GM03348 (cell line): ENCODE measurements at regions not wholly inside any gene's neighbourhood (a gene's known extent, or its start where the extent isn't known, plus 50 kb on each side); places are given as distances from the start of the nearest gene placed in this dataset.
"Not testable (repeated sequence)": the region's sequence is repeated elsewhere in the genome, so short reads cannot be mapped to it uniquely, and the experiment has no call there.

Source experiments
- DNase-seq: peaks from one replicate; pipeline ENCODE4 v3.0.0; 2012; ENCODE audit warnings: low spot score

DNA sequence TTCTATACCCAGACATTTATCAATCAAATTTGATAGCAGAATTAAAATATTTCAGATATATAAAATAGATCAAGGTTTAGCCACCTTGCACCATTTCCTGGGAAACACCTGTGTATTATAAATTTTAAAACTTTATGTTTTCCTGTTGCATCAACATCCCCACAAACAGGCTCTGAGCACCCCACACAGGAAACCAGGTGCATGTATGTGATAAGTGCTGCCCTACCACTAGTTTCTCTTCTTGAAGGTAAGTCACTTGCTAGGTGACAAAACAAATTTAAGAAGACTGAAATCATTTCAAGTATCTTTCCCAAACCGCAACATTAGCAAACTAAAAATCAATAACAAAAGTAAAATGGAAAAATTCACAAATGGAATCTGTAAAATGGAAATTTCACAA, 496.1 kb upstream of the CCDC54 start:
- no peak for DNase-seq

DNA sequence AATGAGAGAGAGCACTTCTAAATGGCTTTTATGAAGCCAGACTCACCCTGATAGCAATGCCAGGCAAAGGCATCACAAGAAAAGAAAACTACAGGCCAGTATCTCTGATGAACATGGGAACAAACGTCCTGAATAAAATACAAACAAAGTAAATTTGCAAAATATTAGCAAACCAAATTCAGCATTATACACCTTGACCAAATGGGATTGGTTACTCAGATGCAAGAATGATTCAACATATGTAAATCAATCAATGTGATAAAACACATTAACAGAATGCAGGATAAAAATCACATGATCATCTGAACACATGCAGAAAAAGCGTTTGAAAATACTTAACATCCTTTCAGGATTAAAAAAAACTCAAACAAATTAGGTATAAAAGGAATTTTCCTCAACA, 494.9 kb upstream of the CCDC54 start:
- no peak for DNase-seq

DNA sequence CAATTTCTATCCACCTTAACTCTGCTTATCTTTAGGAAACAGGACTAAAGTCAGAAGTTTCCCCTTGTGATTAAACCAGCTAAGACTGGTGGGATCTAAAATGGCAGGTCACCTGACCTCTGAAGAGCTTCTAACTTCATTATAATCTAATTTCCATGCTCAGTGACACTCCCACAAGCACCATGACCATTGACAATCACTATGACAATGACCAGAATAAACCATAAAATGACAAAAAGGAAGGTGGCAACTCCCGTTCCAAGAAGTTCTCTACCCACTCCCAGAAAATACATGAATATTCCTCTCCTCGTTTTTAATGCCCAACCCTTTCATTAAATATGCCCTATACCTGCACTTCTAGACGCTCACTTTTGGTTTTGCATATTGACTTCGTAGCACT, 471.2 kb upstream of the CCDC54 start:
- DNase-seq: no peak

DNA sequence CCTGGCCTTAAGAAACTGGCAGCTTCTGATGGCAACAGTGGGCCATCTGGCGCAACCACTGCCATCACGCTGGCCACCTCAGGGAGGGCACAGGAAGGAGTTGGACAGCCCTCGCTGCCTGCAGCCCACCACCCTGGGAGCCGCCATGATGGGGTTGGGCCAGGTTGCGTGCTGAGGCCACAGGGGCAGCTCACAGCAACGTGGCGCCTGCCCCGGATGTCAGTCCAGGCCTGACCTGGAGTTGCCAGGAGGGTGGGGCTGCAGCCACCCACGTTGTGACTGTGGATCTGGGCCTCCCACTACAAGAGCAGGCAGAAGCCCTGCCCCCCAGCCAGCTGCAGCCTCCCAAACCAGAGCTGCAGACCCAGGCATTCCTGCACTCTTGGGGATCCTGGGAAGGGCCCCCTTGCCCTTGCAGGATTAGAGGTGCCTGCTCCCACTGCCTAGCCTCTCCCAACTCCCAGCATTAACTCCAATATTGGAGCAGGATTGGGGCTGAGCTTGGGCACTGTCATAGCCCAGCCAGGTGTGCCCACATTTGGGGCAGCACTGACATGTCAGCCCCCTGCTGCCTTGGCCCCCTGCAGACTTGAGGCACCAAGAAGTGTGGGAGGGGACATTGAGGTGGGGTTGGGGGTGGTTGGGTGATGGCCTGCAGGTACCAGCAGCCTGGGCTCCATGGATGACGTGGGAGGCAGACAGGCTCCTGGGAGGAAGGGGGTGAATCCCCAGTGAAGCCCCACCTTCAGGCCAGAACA, 468.9 kb upstream of the CCDC54 start:
- DNase-seq: no peak

DNA sequence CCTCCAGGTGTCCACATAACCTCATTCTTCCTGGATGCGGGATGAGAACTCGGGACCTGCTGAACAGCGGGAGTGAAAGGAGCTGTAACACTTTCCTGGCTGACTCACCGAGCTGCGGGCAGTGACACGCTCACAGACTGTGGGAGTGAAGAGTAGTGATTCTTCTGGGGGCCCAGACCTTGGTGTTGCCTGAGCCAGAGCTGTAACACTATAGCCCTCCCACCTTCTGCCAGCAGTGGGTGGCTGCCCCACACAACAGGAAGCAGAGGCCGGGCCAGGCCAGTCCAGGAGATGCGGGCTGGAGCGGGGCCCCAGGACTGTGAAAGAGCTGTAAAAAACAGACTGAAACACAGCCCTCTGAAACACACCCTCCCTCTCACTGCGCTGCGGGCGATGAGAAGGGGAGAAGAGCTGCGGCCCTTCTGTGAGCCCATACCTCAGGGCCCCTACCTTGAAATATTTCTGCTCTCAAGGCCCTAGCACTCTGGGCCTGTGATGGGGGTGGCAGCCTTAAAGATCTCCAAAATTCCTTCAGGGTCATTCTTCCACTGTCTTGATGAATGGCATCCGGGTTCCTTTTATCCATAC, 464.0 kb upstream of the CCDC54 start:
- DNase-seq: no peak

DNA sequence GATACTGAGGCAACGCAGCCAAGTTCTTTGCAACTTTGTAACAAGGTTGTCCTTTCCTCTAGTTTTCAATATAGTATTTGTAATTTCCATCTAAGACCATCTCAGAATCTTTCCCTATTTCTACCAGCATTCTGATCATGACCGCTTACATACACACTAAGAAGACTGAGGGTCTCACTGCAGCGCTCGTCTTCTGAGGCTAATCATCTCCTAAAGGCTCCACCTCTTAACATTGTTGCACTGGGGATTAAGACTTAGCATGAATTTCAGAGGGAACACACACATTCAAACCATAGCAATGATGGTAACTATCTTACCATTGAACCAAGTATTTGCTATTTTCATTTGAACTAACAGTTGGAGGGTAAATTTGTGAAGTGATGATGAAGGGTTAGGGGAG, 463.3 kb upstream of the CCDC54 start:
- DNase-seq: no peak

DNA sequence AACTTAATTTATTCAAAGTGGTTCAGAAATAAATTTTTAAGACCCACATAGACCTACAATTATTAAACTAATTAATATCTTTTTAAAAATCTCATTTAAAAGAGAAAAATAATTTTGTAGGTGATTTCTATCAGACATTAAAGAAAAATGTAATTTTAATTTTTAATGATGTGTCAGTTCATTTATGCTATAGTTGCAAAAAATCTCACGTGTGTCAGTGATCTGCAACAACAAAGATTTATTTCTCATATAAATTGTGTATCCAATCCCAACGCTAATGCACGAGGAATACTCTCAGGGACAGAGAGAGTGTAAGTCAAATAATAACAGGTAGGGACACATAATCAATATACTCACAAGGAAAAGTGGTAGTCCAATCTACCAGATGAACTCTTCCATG, 456.6 kb upstream of the CCDC54 start:
- no peak for DNase-seq

DNA sequence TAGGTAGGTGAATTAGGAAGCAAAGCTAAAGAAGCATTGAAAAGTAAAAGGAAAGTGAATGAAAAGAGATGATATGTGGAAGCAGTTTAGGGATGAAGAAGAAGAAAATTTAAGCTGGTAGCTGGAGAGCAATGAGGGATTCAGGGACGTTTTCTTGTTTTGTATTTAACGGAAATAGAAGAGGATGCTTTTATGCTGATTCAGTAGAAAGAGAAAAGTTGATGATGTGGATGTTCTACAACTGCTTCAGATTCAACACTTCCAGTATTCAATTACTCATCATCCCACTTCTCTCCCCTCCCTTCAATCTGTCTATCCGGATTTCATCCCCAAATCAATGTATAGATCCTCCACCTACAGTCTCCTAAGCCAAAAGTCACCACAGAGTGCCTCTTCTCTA, 448.2 kb upstream of the CCDC54 start:
- no peak for DNase-seq

DNA sequence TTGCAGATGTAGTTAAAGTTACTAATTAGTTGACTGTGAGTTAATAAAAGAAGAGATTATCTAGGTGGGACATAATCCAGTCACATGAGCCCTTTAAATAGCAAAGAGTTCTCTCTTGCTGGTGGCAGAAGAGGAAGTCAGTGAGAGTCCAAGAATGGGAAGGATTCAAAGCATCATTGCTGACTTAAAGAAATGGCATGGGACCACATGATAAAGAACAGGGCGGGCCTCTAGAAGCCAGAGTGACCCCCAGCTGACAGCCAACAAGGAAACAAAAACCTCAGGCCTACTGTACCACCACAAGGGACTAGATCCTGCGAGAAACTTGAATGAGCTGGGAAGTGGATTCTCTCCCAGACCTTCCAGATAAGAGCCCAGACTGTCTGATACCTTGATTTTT, 447.2 kb upstream of the CCDC54 start:
- DNase-seq: no peak

DNA sequence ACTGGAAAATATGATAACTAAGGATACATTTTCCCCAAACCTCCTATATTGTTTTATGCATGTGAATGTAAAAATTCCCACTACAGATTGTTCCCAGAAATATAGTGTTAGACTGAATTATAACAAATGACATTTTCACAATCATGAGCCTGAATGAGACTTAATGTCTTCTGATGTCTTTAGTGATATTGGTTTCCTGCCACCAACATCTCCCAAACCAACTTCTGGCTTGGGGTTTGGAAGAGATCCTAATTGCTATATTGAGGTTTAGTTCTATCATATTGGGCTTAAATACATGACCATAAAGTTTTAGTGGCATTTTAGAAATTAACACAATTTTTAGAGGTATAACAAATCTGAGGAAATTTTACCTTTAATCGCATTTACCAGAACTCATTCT, 445.3 kb upstream of the CCDC54 start:
- no peak for DNase-seq

DNA sequence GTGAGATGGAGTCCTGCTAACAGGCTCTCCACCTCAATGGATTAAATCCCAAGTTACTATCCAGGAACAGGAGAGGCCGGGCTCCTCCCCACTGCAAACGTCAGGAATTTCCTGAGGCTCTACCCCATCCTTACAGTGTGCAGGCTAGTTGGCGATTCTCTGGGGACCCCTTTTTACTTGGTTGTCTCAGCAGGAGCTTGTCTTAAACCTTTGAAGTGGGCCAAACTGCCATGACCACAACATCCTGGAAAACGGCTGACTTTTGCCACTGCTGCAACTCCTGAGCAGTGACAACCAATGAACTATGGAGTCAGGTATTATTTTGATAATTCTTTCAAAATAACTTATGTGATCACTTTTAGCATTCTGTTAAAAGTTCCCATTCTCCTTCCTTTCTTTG, 440.9 kb upstream of the CCDC54 start:
- DNase-seq: no peak

DNA sequence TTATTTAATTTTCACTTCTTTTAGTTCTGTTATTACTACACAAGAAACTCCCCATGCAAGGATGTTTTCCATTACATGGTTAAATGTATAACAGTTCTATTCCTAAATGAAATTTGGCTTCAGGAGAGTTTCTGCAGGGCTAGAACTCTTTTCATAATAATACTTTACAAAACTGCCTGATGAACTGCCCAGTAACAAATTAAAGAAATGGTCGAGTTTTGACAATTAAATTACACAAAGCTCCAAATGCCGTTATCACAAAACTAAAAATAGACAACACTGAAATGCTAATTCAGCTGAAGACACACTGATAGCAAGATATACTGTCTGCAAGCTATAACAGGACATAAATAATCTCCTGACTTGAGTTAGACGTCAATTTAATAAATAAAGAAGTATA, 435.2 kb upstream of the CCDC54 start:
- DNase-seq: no peak

DNA sequence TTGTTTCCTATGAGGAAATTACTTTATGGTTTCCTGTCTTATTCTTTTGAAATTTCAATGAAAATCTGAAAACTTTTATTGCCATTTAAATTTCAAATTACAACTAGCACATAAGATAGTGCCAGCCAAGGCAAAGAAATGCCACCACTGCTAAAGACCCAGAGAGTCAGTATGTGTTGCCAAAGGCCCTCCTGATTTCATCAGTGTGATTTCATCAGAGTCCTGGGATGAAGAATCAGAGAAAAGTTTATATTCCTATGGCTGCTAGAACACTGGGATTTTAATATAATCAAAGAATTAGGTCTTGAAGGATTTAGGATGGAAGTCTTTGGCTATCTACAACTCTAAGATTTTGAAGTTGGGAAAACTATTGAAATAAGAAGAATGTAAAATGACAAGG, 434.2 kb upstream of the CCDC54 start:
- peak; percentile 4 for DNase-seq

DNA sequence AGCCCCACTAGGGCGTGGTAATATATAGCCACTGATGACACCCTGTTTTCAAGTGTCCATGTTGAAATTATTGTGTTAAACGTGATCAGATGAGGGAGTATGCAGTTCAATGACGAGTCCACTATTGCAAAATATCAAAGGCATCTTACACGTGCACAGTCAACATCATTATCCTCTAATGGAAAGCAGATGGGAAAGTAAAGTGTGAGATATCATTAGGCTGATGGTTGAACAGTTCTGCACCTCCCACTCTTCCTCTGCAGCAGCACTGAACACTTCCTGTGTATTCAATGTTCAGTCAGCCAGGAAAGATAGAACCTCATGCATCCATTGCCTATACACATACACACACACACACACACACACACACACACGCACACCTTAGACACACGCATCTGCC, 431.8 kb upstream of the CCDC54 start:
- peak; percentile 37 for DNase-seq

DNA sequence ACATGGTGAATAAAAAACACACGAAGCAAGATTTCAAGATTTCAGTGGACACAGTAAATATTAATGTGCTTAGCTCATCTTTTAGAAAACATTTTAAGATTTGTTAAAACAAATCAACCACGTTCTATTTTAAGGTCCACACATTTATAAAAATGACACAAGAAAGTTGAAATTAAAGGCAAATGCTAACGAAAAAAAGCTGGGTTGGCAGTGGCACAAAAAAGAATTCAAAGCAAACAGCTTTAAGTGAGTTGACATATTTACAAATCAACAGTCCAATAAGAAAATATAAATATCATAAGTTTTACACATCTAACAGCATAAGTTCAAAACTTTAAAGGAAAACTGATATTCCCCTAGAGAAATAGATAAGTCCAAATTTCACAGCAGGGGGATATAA, 430.4 kb upstream of the CCDC54 start:
- DNase-seq: no peak

DNA sequence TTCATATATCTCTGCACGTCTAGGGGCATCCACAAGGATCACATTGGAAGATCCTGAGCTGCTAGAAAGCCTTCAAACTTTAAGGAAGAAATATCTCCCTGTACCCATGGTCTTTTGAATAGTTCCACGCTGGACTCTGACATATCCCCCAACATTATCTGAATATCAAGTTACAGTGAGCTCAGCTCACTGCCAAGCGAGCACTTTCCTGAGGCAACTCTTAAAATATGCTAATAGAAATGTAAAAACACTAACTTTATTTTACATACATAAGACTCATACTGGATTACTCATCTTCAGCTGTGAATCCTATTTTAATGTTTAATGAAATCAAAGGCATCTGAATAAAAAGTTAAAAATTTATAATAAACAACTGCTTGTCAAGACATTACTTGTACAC, 420.2 kb upstream of the CCDC54 start:
- no peak for DNase-seq

DNA sequence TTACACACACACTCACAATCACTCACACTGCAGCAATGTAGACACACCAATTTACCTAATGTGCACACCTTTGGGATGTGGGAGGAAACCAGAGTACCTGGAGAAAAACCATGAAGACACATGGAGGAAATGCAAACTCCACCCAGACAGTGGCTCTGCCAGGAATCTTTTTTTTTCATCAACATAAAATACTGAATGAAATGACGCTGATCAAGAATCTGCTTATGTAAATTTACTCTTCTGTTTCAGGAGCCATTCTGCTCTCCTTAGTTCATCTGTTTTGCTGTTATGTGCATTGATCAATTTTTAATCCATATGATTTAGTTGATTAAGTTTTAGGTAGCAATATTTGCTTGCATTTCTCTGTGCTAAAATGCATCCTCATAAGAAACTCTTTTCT, 414.2 kb upstream of the CCDC54 start:
- DNase-seq: no peak

DNA sequence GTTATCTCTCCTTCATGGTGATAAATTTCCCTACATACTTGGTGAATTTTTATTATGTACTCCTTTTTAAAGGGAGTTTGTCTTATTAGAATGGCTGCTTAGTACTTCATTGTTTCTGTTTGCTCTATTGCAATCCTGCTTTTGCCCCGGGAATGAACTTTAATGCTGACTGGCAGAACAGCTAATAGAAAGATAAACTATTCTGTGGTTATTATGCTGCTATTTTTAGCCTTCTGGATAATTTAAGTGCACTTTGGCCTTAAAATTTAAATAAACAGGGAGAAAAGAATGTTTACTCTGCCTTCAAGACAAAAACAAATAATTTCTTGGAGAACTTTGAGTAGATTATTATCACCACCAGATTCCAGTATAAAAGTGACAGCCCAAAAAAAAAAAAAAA, 413.8 kb upstream of the CCDC54 start:
- DNase-seq: peak; percentile 14

DNA sequence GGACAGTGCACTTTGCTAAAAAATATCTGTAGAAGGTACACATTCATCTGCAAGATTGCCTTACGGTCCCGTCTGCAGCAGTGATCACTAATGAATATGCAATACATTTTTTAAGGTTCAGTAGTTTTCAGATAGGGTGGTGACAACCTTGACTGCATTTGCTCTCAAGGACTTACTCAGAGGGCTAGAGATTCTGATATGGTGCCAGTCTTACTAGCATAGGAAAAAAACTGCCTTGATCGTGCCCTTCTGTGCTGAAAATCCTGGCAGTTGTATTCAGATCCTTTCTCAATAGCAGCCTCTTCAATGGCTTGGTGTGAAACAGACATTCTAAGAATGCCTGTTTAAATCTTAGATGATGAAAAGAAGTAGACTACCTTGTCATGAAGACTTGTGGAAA, 411.9 kb upstream of the CCDC54 start:
- DNase-seq: no peak

DNA sequence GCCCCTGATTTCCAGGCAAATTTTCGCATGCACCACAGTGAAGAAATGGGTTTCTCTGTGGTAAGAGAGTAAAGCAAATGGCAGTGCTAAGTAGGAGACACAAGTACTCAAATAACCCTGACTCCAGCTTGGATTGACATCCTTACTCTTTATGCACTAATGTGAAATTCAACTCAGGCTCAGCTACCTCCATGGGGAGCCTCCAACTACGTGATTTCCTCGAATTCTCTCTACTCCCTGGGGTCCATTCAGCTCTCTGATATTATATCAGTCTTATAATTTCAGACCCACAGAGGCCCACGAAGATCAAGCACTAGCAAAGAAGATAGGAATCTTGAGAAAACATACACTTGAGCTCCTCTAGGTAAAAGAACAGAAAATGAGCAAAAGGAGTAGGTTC, 407.6 kb upstream of the CCDC54 start:
- no peak for DNase-seq

DNA sequence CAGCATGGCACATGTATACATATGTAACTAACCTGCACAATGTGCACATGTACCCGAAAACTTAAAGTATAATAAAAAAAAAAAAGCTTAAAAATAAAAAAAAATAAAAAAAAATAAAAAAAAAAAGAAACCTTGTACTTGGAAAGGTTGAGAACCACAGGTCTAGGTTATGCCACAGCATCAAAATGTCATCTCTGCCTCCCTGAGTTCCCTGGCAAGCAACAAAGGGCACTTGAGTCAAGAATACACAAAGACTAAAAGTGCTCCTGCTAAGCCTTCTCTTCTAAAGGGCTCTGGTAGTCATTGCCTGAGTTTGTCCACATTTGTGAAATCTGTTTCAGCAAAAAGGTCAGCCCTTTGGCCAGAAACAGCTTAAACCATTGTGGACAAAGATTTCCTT, 395.8 kb upstream of the CCDC54 start:
- no peak for DNase-seq

DNA sequence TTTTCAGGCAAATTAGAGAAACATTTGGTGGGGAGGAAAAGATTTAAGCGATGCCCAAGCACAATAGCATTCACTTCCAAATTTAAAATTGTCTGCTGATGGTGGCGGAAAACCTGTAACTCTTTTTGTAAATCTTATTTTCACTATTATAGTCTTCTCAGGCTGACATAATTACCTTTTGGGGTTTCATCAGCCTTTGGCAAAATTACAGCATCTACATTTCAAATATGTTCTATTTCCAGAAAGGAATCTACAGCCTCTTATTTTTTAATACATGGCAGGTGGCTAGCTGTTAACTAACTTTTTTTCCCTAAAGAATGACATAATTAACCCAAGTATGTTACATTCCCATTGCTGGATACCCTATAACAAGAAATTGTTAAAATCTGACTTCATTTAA, 391.5 kb upstream of the CCDC54 start:
- DNase-seq: no peak

DNA sequence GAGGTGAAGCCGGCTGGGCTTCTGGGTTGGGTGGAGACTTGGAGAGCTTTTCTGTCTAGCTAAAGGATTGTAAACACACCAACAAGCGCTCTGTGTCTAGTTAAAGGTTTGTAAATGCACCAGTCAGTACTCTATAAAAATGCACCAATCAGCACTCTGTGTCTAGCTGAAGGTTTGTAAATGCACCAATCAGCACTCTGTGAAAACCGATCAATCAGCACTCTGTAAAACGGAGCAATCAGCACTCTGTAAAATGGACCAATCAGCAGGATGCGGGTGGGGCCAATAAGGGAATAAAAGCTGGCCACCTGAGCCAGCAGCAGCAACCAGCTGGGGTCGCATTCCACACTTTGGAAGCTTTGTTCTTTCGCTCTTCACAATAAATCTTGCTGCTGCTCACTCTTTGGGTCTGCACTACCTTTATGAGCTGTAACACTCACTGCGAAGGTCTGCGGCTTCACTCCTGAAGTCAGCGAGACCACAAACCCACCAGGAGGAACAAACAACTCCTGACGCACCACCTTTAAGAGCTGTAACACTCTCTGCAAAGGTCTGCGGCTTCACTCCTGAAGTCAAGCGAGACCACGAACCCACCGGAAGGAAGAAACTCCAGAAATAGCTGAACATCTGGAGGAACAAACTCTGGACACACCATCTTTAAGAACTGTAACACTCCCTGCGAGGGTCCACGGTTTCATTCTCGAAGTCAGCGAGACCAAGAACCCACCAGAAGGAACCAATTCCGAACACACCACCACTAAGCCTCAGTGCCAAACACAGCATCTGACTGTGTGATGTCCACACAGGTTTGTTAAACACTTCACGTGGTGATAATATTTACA, 378.2 kb upstream of the CCDC54 start:
- not testable (repeated sequence) for DNase-seq
